Natural killer cell treated with Interleukin-12 subunit alpha and Interleukin-12 subunit beta and Interleukin-15 and Interleukin-18, amount 100 ng/mL, for 72 hours (primary cell): ENCODE measurements at regions not wholly inside any gene's neighbourhood (a gene's known extent, or its start where the extent isn't known, plus 50 kb on each side); places are given as distances from the start of the nearest gene placed in this dataset.
"Not testable (repeated sequence)": the region's sequence is repeated elsewhere in the genome, so short reads cannot be mapped to it uniquely, and the experiment has no call there.

ENCODE experiments used
- ATAC-seq, 2 donors: fragments of 150-1000 bp; cut with Tn5 transposase in 1 of 2; sonication (Bioruptor Pico), chemical (Tn5 transposase) in 1 of 2; 2 replicates each; pipeline ENCODE4 v1.10.0; 2021
- DNase-seq: peaks from one replicate; pipeline ENCODE4 v3.0.0; 2022; ENCODE audit warnings: low spot score
- H3K27ac Mint-ChIP-seq, 2 donors: 1 replicate in 1 of 2; 2 replicates in 1 of 2; pipeline ENCODE4 v1.8.0; 2022; ENCODE audit warnings: mixed read lengths in 2 of 2, mild to moderate bottlenecking in 1 of 2, moderate library complexity in 1 of 2
- H3K27me3 Mint-ChIP-seq, 2 donors: 1 replicate in 1 of 2; 2 replicates in 1 of 2; pipeline ENCODE4 v1.8.0; 2022; ENCODE audit warnings: mixed read lengths in 2 of 2
- H3K36me3 Mint-ChIP-seq: one replicate; pipeline ENCODE4 v1.8.0; 2022; ENCODE audit warnings: mixed read lengths
- H3K4me1 Mint-ChIP-seq, 2 donors: 1 replicate in 1 of 2; 2 replicates in 1 of 2; pipeline ENCODE4 v1.8.0; 2022; ENCODE audit warnings: low read depth in 2 of 2, mixed read lengths in 2 of 2, mild to moderate bottlenecking in 1 of 2
- H3K4me3 Mint-ChIP-seq: one replicate; pipeline ENCODE4 v1.8.0; 2022; ENCODE audit warnings: mixed read lengths
- H3K9me3 Mint-ChIP-seq: 2 replicates; pipeline ENCODE4 v1.8.0; 2022; ENCODE audit warnings: mixed read lengths

GRCh38 chr3:177664380-177665103 lies 467.3 kb upstream of the TBL1XR1 start:
- not testable (repeated sequence) for DNase-seq, H3K9me3 Mint-ChIP-seq, ATAC-seq, H3K27ac Mint-ChIP-seq, H3K36me3 Mint-ChIP-seq, H3K4me3 Mint-ChIP-seq, H3K27me3 Mint-ChIP-seq
- H3K4me1 Mint-ChIP-seq, result peaks cover 6 to 18% of the 10 kb centered on the region in 2 donors

DNA sequence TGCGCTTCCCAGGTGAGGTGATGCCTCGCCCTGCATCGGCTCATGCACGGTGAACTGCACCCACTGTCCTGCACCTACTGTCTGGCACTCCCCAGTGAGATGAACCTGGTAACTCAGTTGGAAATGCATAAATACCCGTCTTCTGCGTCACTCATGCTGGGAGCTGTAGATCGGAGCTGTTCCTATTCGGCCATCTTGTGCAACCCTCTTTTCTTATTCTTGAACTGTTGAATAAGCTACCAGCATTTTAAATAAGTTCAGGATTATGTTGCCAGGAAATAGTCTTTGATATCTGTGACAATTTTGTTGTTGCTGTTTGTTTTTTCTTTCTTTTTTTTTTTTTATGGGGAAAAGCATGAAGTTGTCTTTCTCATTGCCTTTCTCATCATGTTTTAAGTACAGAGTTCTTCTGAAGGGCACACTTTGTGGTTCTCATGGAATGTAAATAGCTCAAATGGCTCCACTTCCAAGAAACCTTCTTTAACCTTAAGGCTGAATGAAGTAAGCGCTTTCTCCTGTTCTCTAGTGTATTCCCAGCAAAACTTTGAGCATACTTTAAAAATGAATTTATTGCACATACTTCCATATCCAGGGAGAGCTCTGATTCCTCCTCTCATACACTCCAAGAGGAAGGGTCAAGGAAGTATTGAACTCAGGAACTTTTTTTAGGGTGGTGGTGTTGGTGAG lies 468.0 kb upstream of the TBL1XR1 start:
- Mint-ChIP-seq H3K36me3 (no peaks in the 10 kb centered on the region), H3K27me3 (no peaks in the 10 kb centered on the region), H3K9me3 (no peaks in the 10 kb centered on the region), H3K4me3 (no peak overlapping the region), H3K4me1 (peaks cover 6 to 18% of the 10 kb centered on the region in 2 donors), H3K27ac (peak overlapping the region; percentile 3 to 53)
- ATAC-seq (no peak), DNase-seq (no peak)

DNA sequence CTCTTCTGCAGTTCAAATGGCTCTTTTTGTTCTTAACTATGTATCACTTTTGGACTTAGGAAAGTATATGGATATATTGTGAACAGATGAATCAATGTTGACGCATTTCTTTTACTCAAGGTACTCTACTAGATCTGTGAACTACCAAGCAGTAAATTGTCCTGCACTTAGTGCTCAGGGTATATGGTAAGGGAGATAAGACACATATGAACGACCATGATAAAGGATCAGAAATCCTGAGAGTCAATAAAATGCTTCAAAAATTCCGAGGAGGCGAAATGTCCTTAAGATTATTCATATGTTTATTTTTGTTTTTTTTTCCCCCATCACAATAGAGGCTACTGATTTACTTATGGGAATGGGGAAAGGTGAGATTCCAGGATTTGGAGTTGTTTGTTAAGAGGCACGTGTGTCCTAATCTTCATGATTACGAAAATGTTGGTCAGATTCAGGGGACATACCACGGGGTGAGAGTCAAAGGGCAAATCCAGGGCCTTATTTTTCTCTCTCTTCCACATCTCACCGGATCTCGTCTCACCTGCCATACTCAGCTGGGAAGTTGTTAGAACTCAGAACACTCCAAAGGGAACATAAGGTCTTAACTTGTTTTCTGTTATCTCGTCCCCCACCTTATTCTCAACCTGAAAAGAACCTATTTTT lies 475.1 kb upstream of the TBL1XR1 start:
- Mint-ChIP-seq H3K9me3 (no peaks in the 10 kb centered on the region), H3K27ac (no peak overlapping the region), H3K27me3 (no peaks in the 10 kb centered on the region), H3K4me1 (peaks cover 8 to 9% of the 10 kb centered on the region in 2 donors), H3K4me3 (no peak overlapping the region), H3K36me3 (no peaks in the 10 kb centered on the region)
- ATAC-seq (no peak), DNase-seq (no peak)

GRCh38 chr3:177673112-177673914 lies 476.0 kb upstream of the TBL1XR1 start:
- Mint-ChIP-seq H3K4me3 (no peak overlapping the region), H3K27ac (no peak overlapping the region), H3K4me1 (peaks cover 0 to 9% of the 10 kb centered on the region in 2 donors), H3K36me3 (no peaks in the 10 kb centered on the region), H3K27me3 (no peaks in the 10 kb centered on the region), H3K9me3 (no peaks in the 10 kb centered on the region)
- ATAC-seq (no peak), DNase-seq (no peak)

DNA sequence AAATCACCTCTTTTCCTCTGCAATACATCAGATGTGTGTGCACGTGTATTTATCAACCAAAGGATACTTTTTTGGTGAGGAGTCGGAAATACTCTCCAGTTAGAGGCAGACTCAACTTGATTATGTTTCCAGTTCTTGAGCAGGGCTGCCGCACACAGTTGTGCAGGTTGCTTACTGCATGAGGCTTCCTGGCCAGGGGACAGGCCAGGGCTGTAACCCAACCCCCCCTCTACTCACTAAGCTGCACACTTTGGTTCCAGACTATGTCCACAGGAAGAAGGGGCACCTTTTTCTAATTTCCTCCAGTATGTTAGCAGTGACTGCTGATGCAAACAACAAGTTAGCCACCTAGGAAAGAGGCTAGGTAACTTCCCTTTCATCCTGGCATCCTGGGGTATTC lies 476.9 kb upstream of the TBL1XR1 start:
- ATAC-seq (no peak), DNase-seq (no peak)
- Mint-ChIP-seq H3K36me3 (no peaks in the 10 kb centered on the region), H3K27me3 (no peaks in the 10 kb centered on the region), H3K4me3 (no peak overlapping the region), H3K9me3 (no peaks in the 10 kb centered on the region), H3K27ac (peak overlapping the region in 1 of 2 donors; percentile 16), H3K4me1 (peaks cover 6 to 12% of the 10 kb centered on the region in 2 donors)

DNA sequence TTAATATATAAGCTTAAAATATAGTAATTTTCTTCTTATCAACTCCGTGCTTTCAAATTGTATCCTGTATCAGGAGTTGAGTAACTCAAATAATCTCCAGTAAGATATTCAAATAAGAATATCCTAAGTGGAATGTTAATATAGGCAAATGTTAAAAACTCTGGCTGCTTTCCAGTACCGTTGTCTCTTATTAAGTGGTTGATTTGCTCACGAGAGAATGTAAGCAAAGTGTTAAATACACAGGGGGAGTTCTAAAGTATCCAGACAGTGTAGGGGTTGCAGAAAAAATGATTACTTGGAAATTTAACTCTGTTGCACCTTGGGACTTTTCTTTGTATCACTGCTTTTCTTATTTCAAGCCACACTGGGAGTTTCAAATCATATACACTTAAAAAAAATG lies 478.9 kb upstream of the TBL1XR1 start:
- no peak for ATAC-seq
- Mint-ChIP-seq H3K4me1 (peaks cover 26 to 31% of the 10 kb centered on the region in 2 donors), H3K4me3 (no peak overlapping the region), H3K9me3 (no peaks in the 10 kb centered on the region), H3K27me3 (no peaks in the 10 kb centered on the region), H3K36me3 (no peaks in the 10 kb centered on the region), H3K27ac (peak overlapping the region in 1 of 2 donors; percentile 30)
- no peak for DNase-seq

GRCh38 chr3:177676947-177677587 lies 479.8 kb upstream of the TBL1XR1 start:
- Mint-ChIP-seq H3K27me3 (no peaks in the 10 kb centered on the region), H3K4me1 (peaks cover 35 to 39% of the 10 kb centered on the region in 2 donors), H3K4me3 (no peak overlapping the region), H3K9me3 (peaks cover 2% of the 10 kb centered on the region), H3K27ac (peak overlapping the region; percentile 18 to 30), H3K36me3 (peaks cover 5% of the 10 kb centered on the region)
- DNase-seq, result no peak
- no peak for ATAC-seq

- H3K4me3 Mint-ChIP-seq, result peak overlapping the region; percentile 68
Observed at GRCh38 chr3:177679568-177680471, 482.5 kb upstream of the TBL1XR1 start.

GRCh38 chr3:177680472-177680821 lies 483.2 kb upstream of the TBL1XR1 start:
- H3K36me3 Mint-ChIP-seq, result peaks cover 5% of the 10 kb centered on the region
- no peak for ATAC-seq
- H3K4me1 Mint-ChIP-seq, result peaks cover 55 to 64% of the 10 kb centered on the region in 2 donors
- H3K4me3 Mint-ChIP-seq, result peak overlapping the region; percentile 68
- peak overlapping the region; percentile 90 to 95 for H3K27ac Mint-ChIP-seq
- no peak for DNase-seq
- no peaks in the 10 kb centered on the region for H3K27me3 Mint-ChIP-seq
- peaks cover 2% of the 10 kb centered on the region for H3K9me3 Mint-ChIP-seq

More at GRCh38 chr3:177679568-177680471, 482.5 kb upstream of the TBL1XR1 start:
- peak overlapping the region; percentile 90 to 95 for H3K27ac Mint-ChIP-seq
- H3K9me3 Mint-ChIP-seq, result peaks cover 2% of the 10 kb centered on the region
- peaks cover 55 to 58% of the 10 kb centered on the region in 2 donors for H3K4me1 Mint-ChIP-seq
- ATAC-seq, result peak; percentile 91 to 92
- peak; percentile 79 for DNase-seq
- peaks cover 5% of the 10 kb centered on the region for H3K36me3 Mint-ChIP-seq
- no peaks in the 10 kb centered on the region for H3K27me3 Mint-ChIP-seq

DNA sequence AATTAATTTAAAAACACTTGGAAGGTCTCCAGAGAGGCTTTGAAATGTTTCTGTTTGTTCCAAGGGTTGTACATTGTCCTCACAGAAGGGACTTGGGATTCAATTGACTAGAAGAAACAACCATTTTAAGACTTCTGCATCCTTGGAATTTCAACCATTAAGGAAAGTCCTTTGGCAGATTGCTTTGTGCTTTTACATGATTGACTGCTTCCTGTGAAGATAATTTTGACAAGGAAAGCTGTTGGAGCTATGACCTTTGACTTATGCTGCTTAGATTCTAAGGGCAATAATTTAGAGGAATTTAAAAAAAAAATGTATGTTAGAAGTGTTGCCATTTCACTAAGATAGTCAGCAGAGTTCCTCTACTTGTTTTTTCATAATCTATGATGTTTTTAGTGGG lies 483.9 kb upstream of the TBL1XR1 start:
- H3K4me3 Mint-ChIP-seq, result peak overlapping the region; percentile 80
- peaks cover 55 to 64% of the 10 kb centered on the region in 2 donors for H3K4me1 Mint-ChIP-seq
- ATAC-seq (no peak), DNase-seq (no peak)
- peaks cover 2% of the 10 kb centered on the region for H3K9me3 Mint-ChIP-seq
- peaks cover 5% of the 10 kb centered on the region for H3K36me3 Mint-ChIP-seq
- no peaks in the 10 kb centered on the region for H3K27me3 Mint-ChIP-seq
- H3K27ac Mint-ChIP-seq, result peak overlapping the region; percentile 90 to 95

DNA sequence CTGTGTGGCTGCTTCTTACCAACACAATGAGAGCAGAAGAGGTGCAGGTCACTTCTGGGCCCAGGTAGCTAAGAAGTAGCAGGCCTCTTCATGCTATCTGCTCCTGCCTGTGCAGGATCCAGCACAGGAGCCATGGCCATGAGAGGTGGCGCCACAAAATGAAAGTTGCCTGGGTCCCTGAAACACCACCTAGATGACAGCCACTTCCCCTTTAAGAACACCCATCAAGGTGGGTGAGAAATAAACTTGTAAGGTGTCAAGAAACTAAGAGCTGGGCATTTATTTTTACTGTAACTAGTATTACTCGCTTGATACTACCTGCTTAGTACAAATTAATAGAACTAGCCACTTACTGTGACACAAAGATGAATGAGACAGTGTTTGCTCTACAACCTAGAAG lies 484.6 kb upstream of the TBL1XR1 start:
- H3K27me3 Mint-ChIP-seq, result no peaks in the 10 kb centered on the region
- ATAC-seq (no peak), DNase-seq (no peak)
- H3K4me3 Mint-ChIP-seq, result peak overlapping the region; percentile 80
- H3K36me3 Mint-ChIP-seq, result peaks cover 5% of the 10 kb centered on the region
- H3K4me1 Mint-ChIP-seq, result peaks cover 55 to 61% of the 10 kb centered on the region in 2 donors
- H3K9me3 Mint-ChIP-seq, result peaks cover 2% of the 10 kb centered on the region
- peak overlapping the region; percentile 90 to 95 for H3K27ac Mint-ChIP-seq

GRCh38 chr3:177683586-177683985 lies 486.3 kb upstream of the TBL1XR1 start:
- peak overlapping the region; percentile 90 to 95 for H3K27ac Mint-ChIP-seq
- peaks cover 0 to under 1% of the 10 kb centered on the region in 2 donors for H3K27me3 Mint-ChIP-seq
- no peak for ATAC-seq
- peak overlapping the region; percentile 80 for H3K4me3 Mint-ChIP-seq
- H3K9me3 Mint-ChIP-seq, result peaks cover 2% of the 10 kb centered on the region
- peaks cover 5% of the 10 kb centered on the region for H3K36me3 Mint-ChIP-seq
- H3K4me1 Mint-ChIP-seq, result peaks cover 55 to 58% of the 10 kb centered on the region in 2 donors
- DNase-seq, result no peak
